LHCN-M2 (cell line): ENCODE measurements at regions not wholly inside any gene's neighbourhood (a gene's known extent, or its start where the extent isn't known, plus 50 kb on each side); places are given as distances from the start of the nearest gene placed in this dataset.

Experiments
- DNase-seq: peaks from one replicate; pipeline ENCODE4 v3.0.0-alpha.2; 2012; ENCODE audit warnings: low read depth

GRCh38 chr18:24734058-24734457 lies 273.6 kb downstream of the HRH4 start:
- DNase-seq, result no peak

- DNase-seq, result peak; percentile 2
Observed at GRCh38 chr18:24735624-24736231, 275.3 kb downstream of the HRH4 start.

GRCh38 chr18:24736662-24737330 lies 276.4 kb downstream of the HRH4 start:
- no peak for DNase-seq

GRCh38 chr18:24740829-24741228 lies 280.4 kb downstream of the HRH4 start:
- DNase-seq, result no peak

- DNase-seq, result no peak
Observed at GRCh38 chr18:24741321-24741720, 280.9 kb downstream of the HRH4 start.

- DNase-seq, result no peak
Observed at GRCh38 chr18:24741965-24742724, 281.7 kb downstream of the HRH4 start.

- no peak for DNase-seq
Observed at GRCh38 chr18:24754583-24755253, 294.3 kb downstream of the HRH4 start.

GRCh38 chr18:24756385-24756784 lies 295.9 kb downstream of the HRH4 start:
- no peak for DNase-seq

GRCh38 chr18:24757134-24757533 lies 296.7 kb downstream of the HRH4 start:
- no peak for DNase-seq

GRCh38 chr18:24761765-24762164 lies 301.3 kb downstream of the HRH4 start:
- no peak for DNase-seq

GRCh38 chr18:24762511-24762910 lies 302.1 kb downstream of the HRH4 start:
- DNase-seq, result no peak

- peak; percentile 1 for DNase-seq
Observed at GRCh38 chr18:24763765-24764513, 303.5 kb downstream of the HRH4 start.

- no peak for DNase-seq
Observed at GRCh38 chr18:24764766-24765165, 304.3 kb downstream of the HRH4 start.

GRCh38 chr18:24766376-24766775 lies 305.9 kb downstream of the HRH4 start:
- DNase-seq, result no peak

- no peak for DNase-seq
Observed at GRCh38 chr18:24770311-24771024, 310.0 kb downstream of the HRH4 start.

- no peak for DNase-seq
Observed at GRCh38 chr18:24771300-24771699, 310.9 kb downstream of the HRH4 start.

GRCh38 chr18:24773101-24773500 lies 312.7 kb downstream of the HRH4 start:
- no peak for DNase-seq

GRCh38 chr18:24776019-24776418 lies 315.6 kb downstream of the HRH4 start:
- DNase-seq, result no peak

- no peak for DNase-seq
Observed at GRCh38 chr18:24778810-24779418, 318.5 kb downstream of the HRH4 start.

- DNase-seq, result no peak
Observed at GRCh38 chr18:24782566-24782965, 322.1 kb downstream of the HRH4 start.
